ENCODE measurements at regions not wholly inside any gene's neighbourhood (a gene's known extent, or its start where the extent isn't known, plus 50 kb on each side); places are given as distances from the start of the nearest gene placed in this dataset.

DNA sequence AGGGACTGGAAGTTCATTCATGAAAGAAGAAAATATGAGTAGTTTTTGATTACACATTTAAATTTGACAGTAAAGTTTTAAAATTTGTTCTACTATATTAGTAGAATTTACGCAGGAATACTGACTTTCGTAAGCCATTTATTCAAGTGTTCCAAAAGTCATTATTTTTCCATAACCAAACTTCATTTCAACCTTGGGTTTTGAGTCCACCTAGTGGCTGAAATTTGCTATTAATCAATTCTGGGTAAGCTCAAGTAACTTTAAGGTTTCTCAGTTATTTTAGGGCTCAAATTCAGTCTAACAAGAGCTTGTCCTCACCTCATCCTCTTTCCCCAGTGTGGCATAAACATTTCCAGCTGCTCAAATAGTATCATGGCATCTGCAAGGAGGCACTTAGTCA is 175.4 kb downstream of the SH3BGRL start:
- no peak overlapping the region for H3K27ac ChIP-seq
- H3K4me3 ChIP-seq, result no peak overlapping the region
- 4 to 21% (median 8%) methylated on average over 2 of the region's 2 CpGs for WGBS, 5 donors
- no peaks in the 10 kb centered on the region for H3K9me3 ChIP-seq
- intact Hi-C loops (cut with DNase I; ENCODE audit: low total_unique reads), result no loop called here
- DNase-seq, result peak in 1 of 2 donors; percentile 51
- no peaks in the 10 kb centered on the region for H3K4me1 ChIP-seq
- no peaks in the 10 kb centered on the region for H3K36me3 ChIP-seq
- TF ChIP-seq, protein P1, sequence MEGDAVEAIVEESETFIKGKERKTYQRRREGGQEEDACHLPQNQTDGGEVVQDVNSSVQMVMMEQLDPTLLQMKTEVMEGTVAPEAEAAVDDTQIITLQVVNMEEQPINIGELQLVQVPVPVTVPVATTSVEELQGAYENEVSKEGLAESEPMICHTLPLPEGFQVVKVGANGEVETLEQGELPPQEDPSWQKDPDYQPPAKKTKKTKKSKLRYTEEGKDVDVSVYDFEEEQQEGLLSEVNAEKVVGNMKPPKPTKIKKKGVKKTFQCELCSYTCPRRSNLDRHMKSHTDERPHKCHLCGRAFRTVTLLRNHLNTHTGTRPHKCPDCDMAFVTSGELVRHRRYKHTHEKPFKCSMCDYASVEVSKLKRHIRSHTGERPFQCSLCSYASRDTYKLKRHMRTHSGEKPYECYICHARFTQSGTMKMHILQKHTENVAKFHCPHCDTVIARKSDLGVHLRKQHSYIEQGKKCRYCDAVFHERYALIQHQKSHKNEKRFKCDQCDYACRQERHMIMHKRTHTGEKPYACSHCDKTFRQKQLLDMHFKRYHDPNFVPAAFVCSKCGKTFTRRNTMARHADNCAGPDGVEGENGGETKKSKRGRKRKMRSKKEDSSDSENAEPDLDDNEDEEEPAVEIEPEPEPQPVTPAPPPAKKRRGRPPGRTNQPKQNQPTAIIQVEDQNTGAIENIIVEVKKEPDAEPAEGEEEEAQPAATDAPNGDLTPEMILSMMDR (IDR thresholded peaks at IDR 0.05), result peak in 5 of 7 experiments; percentile 27 to 60 (median 47)
- TF ChIP-seq POLR2A (IDR thresholded peaks at IDR 0.05), result no peak
- no peaks in the 10 kb centered on the region for H3K27me3 ChIP-seq

DNA sequence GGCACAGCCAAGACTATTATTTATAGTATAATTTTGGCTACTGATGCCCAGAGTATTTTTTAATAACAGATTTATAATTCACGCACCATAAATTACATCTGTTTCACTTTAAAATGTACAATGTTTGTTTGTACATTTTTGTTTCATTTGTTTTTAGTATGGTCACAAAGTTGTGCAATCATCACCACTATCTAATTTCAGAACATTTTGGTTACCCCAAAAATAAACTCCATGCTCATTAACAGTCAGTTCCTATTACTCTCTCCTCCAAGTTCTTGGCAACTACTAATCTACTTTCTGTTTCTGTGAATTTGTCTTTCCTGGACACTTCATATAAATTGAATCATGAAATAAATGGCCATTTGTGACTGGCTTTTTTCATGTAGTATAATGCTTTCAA is 176.7 kb downstream of the SH3BGRL start:
- Histone ChIP-seq H3K27me3 (no peaks in the 10 kb centered on the region), H3K9me3 (no peaks in the 10 kb centered on the region), H3K4me3 (no peak overlapping the region), H3K4me1 (no peaks in the 10 kb centered on the region), H3K36me3 (no peaks in the 10 kb centered on the region), H3K27ac (no peak overlapping the region)
- TF ChIP-seq POLR2AphosphoS5 (IDR thresholded peaks at IDR 0.05) (no peak), EP300 (IDR thresholded peaks at IDR 0.05) (no peak), POLR2A (IDR thresholded peaks at IDR 0.05) (no peak)
- TF ChIP-seq, protein P1 (IDR thresholded peaks at IDR 0.05), result no peak
- 64 to 93% (median 79%) methylated on average over 1 of the region's 1 CpG for WGBS, 5 donors
- intact Hi-C loops (cut with DNase I; ENCODE audit: low total_unique reads), result no loop called here
- no peak for DNase-seq

DNA sequence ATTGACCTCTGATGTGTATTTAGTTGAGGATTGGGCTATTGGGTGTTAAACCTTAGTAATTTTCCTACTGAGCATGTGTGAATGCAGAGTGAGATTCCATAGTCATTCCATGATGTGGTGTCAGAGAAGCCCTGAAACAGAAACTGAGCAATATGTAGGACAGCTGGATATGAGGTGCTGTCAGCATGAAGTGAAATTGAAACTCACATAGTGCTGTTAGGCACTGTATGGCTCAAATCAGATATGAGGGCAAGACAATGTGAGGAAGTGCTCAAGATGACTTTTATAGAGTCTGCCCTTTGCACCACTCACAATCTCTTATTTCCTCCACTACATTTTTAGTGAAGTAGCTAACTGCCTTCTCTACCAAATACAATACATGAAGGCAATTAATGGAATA is 188.3 kb downstream of the SH3BGRL start:
- Histone ChIP-seq H3K4me1 (no peaks in the 10 kb centered on the region), H3K9me3 (peaks cover 0 to 12% (median 3%) of the 10 kb centered on the region in 4 donors), H3K4me3 (no peak overlapping the region), H3K36me3 (no peaks in the 10 kb centered on the region), H3K27me3 (no peaks in the 10 kb centered on the region), H3K27ac (no peak overlapping the region)
- intact Hi-C loops (cut with DNase I; ENCODE audit: low total_unique reads), result no loop called here
- TF ChIP-seq EP300 (IDR thresholded peaks at IDR 0.05), result no peak
- no peak for TF ChIP-seq POLR2A (IDR thresholded peaks at IDR 0.05)
- TF ChIP-seq POLR2AphosphoS5 (IDR thresholded peaks at IDR 0.05), result no peak
- TF ChIP-seq, protein P1 (IDR thresholded peaks at IDR 0.05), result no peak
- DNase-seq, result peak in 1 of 2 donors; percentile 1

DNA sequence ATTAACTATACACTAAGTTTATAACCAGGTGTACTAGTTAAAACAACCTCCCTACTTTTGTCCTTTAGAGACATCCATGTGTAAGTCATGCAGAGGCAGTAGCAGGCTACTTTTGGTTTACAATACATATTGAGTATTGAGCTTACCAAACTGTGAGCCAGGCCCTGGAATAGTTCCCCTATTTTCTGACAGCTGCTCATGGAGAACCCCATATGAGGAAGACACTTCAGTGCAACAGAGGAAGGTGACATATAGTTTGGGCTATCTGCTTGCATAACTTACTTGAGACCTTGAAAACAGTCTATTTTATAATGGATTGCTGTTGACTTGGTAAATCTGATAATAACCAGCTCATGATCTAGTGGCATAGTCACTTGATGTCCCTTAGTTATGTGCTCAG is 190.5 kb downstream of the SH3BGRL start:
- no peak for TF ChIP-seq POLR2A (IDR thresholded peaks at IDR 0.05)
- TF ChIP-seq, protein P1 (IDR thresholded peaks at IDR 0.05), result no peak
- TF ChIP-seq EP300 (IDR thresholded peaks at IDR 0.05), result no peak
- TF ChIP-seq POLR2AphosphoS5 (IDR thresholded peaks at IDR 0.05), result no peak
- intact Hi-C loops (cut with DNase I; ENCODE audit: low total_unique reads), result no loop called here
- Histone ChIP-seq H3K27me3 (no peaks in the 10 kb centered on the region), H3K4me3 (no peak overlapping the region), H3K9me3 (no peaks in the 10 kb centered on the region), H3K27ac (no peak overlapping the region), H3K4me1 (no peaks in the 10 kb centered on the region), H3K36me3 (no peaks in the 10 kb centered on the region)
- no peak for DNase-seq

- no peak overlapping the region for H3K27ac ChIP-seq
- no peak for DNase-seq
- H3K4me1 ChIP-seq, result no peaks in the 10 kb centered on the region
- H3K36me3 ChIP-seq, result no peaks in the 10 kb centered on the region
- intact Hi-C loops (cut with DNase I; ENCODE audit: low total_unique reads), result no loop called here
- no peaks in the 10 kb centered on the region for H3K27me3 ChIP-seq
- no peak overlapping the region for H3K4me3 ChIP-seq
- H3K9me3 ChIP-seq, result peaks cover 0 to 13% (median 4%) of the 10 kb centered on the region in 4 donors
- TF ChIP-seq POLR2AphosphoS5 (IDR thresholded peaks at IDR 0.05) (no peak), POLR2A (IDR thresholded peaks at IDR 0.05) (no peak), EP300 (IDR thresholded peaks at IDR 0.05) (no peak)
- TF ChIP-seq, protein P1 (IDR thresholded peaks at IDR 0.05), result no peak
Observed at GRCh38 chrX:81405781-81406180, 203.9 kb downstream of the SH3BGRL start.

Measured in stomach (tissue), 8 donors.